ENCODE measurements at regions not wholly inside any gene's neighbourhood (a gene's known extent, or its start where the extent isn't known, plus 50 kb on each side); places are given as distances from the start of the nearest gene placed in this dataset.

DNA sequence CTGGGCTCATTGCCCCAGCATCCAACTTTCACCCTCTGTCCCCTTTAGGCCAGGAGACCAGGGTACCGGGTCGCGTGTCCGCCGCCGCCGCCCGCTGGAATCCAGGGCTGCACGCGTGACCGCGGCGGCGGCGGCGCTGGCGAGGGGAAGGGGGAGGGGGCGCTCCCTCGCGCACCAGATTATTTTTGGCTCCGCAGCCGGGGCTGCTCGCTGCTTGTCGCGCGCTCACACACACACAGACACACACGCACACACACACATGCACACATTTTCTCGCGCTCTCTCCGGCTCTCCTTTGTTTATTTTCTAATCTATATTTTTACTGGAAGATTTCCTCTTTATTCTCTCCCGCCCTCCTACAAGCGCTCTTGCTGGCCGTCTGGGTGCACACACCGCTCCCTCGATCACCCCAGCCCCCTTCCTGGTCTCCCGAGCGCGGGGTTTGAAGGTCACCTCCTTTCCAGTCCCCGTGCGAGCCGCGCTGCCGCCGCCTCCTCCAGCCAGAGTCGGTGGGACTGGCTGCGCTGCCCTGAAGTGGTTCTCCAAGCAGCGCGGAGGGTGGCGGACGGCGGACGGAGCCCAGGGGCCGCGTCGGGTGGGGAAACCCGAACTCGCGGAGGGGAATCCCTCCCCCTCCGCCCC lies 921.4 kb upstream of the EEF2KMT start:
- no peak for TF ChIP-seq FOXA1 (IDR thresholded peaks at IDR 0.05)
- no peak for TF ChIP-seq LEF1 (IDR thresholded peaks at IDR 0.05; ENCODE audit: borderline replicate concordance)
- no peak for TF ChIP-seq SP1 (IDR thresholded peaks at IDR 0.05)
- no peak for TF ChIP-seq HDGF (IDR thresholded peaks at IDR 0.05; ENCODE audit: borderline replicate concordance)
- no peak for TF ChIP-seq BHLHE40 (IDR thresholded peaks at IDR 0.05; ENCODE audit: borderline replicate concordance)
- TF ChIP-seq CTBP1 (IDR thresholded peaks at IDR 0.05; ENCODE audit: borderline replicate concordance): no peak
- TF ChIP-seq, protein P1, sequence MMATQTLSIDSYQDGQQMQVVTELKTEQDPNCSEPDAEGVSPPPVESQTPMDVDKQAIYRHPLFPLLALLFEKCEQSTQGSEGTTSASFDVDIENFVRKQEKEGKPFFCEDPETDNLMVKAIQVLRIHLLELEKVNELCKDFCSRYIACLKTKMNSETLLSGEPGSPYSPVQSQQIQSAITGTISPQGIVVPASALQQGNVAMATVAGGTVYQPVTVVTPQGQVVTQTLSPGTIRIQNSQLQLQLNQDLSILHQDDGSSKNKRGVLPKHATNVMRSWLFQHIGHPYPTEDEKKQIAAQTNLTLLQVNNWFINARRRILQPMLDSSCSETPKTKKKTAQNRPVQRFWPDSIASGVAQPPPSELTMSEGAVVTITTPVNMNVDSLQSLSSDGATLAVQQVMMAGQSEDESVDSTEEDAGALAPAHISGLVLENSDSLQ (IDR thresholded peaks at IDR 0.05): no peak
- no peak for TF ChIP-seq TARDBP (IDR thresholded peaks at IDR 0.05)
- TF ChIP-seq ZNF384 (IDR thresholded peaks at IDR 0.05): no peak
- TF ChIP-seq NFRKB (IDR thresholded peaks at IDR 0.05): no peak
- no peak for TF ChIP-seq FOXM1 (IDR thresholded peaks at IDR 0.05; ENCODE audit: borderline replicate concordance)
- no peak for TF ChIP-seq SUZ12 (IDR thresholded peaks at IDR 0.05)
- TF ChIP-seq ARNT (IDR thresholded peaks at IDR 0.05): no peak
- no peak for TF ChIP-seq L3MBTL2 (conservative IDR thresholded peaks at IDR 0.05)
- no peak for TF ChIP-seq FOXK2 (IDR thresholded peaks at IDR 0.05)
- no peak for TF ChIP-seq ELF4 (IDR thresholded peaks at IDR 0.05)
- ChIA-PET CTCF (no interaction called here), POLR2A (no interaction called here)
- DNase-seq (ENCODE audit: extremely low spot score): no peak

DNA sequence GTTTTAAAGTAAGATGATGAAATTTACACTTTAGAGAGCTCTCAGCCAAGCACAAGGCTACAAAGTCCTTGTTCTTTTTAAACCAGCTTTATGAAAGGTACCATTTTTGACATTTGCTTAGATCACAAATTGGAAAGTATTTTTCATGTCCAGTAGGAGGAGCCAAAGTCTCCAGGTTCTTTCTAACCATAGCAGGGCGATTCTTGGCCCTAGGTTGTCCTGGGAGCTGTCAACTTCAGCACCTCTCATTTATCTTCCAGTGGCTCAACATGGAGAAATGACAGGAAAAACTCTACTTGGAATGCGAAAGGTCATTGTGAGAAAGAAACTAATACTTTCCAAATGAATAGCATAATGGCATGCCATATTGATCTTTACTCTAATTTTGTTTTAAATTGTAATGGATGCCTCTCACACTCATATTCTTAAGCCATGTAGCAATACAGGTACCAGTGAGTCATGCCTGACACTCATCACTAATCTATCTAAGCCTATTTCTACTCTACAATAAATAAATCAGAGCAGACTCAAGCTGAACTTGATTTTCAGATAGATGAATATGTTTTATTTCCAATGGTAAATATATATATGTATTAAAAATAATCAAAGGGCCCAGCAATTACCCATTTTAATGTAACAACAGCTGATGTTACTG lies 919.1 kb upstream of the EEF2KMT start:
- CTCF ChIA-PET: interaction anchor here (0.7 to 1.3 kb wide), 3 partner anchors 65 to 211 kb away, joined by 3 read pairs; no protein-coding TSS in a partner anchor
- TF ChIP-seq FOXA1 (IDR thresholded peaks at IDR 0.05) (no peak), BHLHE40 (IDR thresholded peaks at IDR 0.05; ENCODE audit: borderline replicate concordance) (no peak), SUZ12 (IDR thresholded peaks at IDR 0.05) (no peak), FOXK2 (IDR thresholded peaks at IDR 0.05) (no peak), TARDBP (IDR thresholded peaks at IDR 0.05) (no peak), ZNF384 (IDR thresholded peaks at IDR 0.05) (no peak), NFRKB (IDR thresholded peaks at IDR 0.05) (no peak), ARNT (IDR thresholded peaks at IDR 0.05) (no peak), HDGF (IDR thresholded peaks at IDR 0.05; ENCODE audit: borderline replicate concordance) (no peak), CTBP1 (IDR thresholded peaks at IDR 0.05; ENCODE audit: borderline replicate concordance) (no peak), FOXM1 (IDR thresholded peaks at IDR 0.05; ENCODE audit: borderline replicate concordance) (no peak), LEF1 (IDR thresholded peaks at IDR 0.05; ENCODE audit: borderline replicate concordance) (no peak), SP1 (IDR thresholded peaks at IDR 0.05) (no peak), ELF4 (IDR thresholded peaks at IDR 0.05) (no peak), L3MBTL2 (conservative IDR thresholded peaks at IDR 0.05) (no peak)
- TF ChIP-seq, protein P1 (IDR thresholded peaks at IDR 0.05): no peak
- peak; percentile 30 for DNase-seq (ENCODE audit: extremely low spot score)
- POLR2A ChIA-PET: no interaction called here

DNA sequence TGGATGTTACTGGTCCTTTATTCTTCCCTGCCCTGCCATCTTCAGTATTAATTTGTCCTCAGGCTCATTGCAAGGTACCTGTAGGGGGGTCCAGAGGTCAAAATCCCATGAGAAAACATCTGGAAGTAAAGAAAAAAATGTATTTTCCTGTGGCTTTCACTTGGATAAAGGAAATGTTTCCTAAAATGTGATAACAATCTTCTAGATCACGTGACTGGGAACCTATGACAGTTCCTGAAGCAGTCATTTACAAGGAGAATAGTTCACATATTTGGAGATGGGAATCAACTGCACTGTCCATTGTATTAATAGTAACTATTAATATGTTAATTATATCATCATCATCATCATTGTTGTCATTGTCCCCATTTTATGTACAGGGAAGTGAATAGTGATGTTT lies 915.1 kb upstream of the EEF2KMT start:
- ChIA-PET POLR2A (no interaction called here), CTCF (no interaction called here)
- TF ChIP-seq BHLHE40 (IDR thresholded peaks at IDR 0.05; ENCODE audit: borderline replicate concordance) (no peak), FOXM1 (IDR thresholded peaks at IDR 0.05; ENCODE audit: borderline replicate concordance) (no peak), FOXK2 (IDR thresholded peaks at IDR 0.05) (no peak), ARNT (IDR thresholded peaks at IDR 0.05) (no peak), FOXA1 (IDR thresholded peaks at IDR 0.05) (no peak), CTBP1 (IDR thresholded peaks at IDR 0.05; ENCODE audit: borderline replicate concordance) (no peak), ZNF384 (IDR thresholded peaks at IDR 0.05) (no peak), ELF4 (IDR thresholded peaks at IDR 0.05) (no peak), LEF1 (IDR thresholded peaks at IDR 0.05; ENCODE audit: borderline replicate concordance) (no peak), SUZ12 (IDR thresholded peaks at IDR 0.05) (no peak), L3MBTL2 (conservative IDR thresholded peaks at IDR 0.05) (no peak), NFRKB (IDR thresholded peaks at IDR 0.05) (no peak)
- TF ChIP-seq, protein P1 (IDR thresholded peaks at IDR 0.05): no peak
- no peak for DNase-seq (ENCODE audit: extremely low spot score)

DNA sequence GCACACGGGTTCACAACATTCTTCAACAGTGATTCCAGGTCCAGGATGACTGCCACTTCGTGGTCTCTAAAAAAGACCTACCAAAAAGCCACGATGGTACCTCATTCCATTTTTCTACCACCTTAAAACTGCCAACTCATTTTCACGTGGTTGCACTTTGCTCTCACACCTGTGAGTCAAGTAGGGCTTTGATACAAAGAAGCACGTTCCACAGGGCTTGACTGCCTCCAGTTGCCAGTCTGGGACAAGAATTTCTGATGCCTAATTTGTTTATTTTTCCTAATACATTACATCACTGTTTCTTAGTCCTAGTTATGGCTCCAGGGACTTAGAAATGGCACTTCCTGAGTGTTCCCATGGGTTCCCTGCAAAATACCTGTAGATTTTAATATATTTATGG lies 911.6 kb upstream of the EEF2KMT start:
- no peak for DNase-seq (ENCODE audit: extremely low spot score)
- ChIA-PET CTCF (interaction anchor here (0.7 kb wide), 1 partner anchor 22 kb away, joined by 3 read pairs; no protein-coding TSS in a partner anchor), POLR2A (no interaction called here)
- no peak for TF ChIP-seq TARDBP (IDR thresholded peaks at IDR 0.05)
- TF ChIP-seq ZNF384 (IDR thresholded peaks at IDR 0.05): no peak
- no peak for TF ChIP-seq SP1 (IDR thresholded peaks at IDR 0.05)
- no peak for TF ChIP-seq FOXA1 (IDR thresholded peaks at IDR 0.05)

DNA sequence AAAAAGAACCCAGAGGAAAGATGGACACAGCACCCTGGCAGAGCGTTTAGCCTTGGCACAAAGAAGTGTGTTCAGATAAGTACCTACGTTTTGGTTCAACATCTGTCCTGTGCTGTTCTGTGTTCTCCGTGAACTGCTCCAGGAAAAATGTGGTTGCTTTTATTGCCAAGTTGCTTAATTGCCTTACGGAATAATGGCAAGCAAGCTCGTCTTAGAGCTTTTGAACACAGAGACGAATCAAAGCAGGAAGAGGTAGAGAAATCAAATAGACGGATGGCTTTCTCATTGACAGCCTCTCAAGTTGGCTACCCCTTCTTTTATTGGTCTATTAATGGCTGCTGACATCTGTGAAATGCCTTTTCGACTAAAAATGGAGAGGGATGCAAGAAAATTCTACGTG lies 911.1 kb upstream of the EEF2KMT start:
- ChIA-PET CTCF (no interaction called here), POLR2A (no interaction called here)
- DNase-seq (ENCODE audit: extremely low spot score): no peak
- TF ChIP-seq FOXA1 (IDR thresholded peaks at IDR 0.05) (no peak), CTBP1 (IDR thresholded peaks at IDR 0.05; ENCODE audit: borderline replicate concordance) (no peak), ELF4 (IDR thresholded peaks at IDR 0.05) (no peak), FOXM1 (IDR thresholded peaks at IDR 0.05; ENCODE audit: borderline replicate concordance) (no peak), BHLHE40 (IDR thresholded peaks at IDR 0.05; ENCODE audit: borderline replicate concordance) (no peak), ARNT (IDR thresholded peaks at IDR 0.05) (no peak), LEF1 (IDR thresholded peaks at IDR 0.05; ENCODE audit: borderline replicate concordance) (no peak), SUZ12 (IDR thresholded peaks at IDR 0.05) (no peak), TARDBP (IDR thresholded peaks at IDR 0.05) (no peak), HDGF (IDR thresholded peaks at IDR 0.05; ENCODE audit: borderline replicate concordance) (no peak), SP1 (IDR thresholded peaks at IDR 0.05) (no peak)
- TF ChIP-seq, protein P1 (IDR thresholded peaks at IDR 0.05): no peak
